Prostate gland (tissue), 2 donors: ENCODE measurements at regions not wholly inside any gene's neighbourhood (a gene's known extent, or its start where the extent isn't known, plus 50 kb on each side); places are given as distances from the start of the nearest gene placed in this dataset.

Source experiments
- CTCF ChIP-seq, 4 experiments: fragments of 200-600 bp in 2 of 4; fragments of 450-650 bp in 2 of 4; sonication (generic) in 2 of 4; IDR thresholded peaks; 1 replicate in 3 of 4; 2 replicates in 1 of 4; pipeline ENCODE4 v1.5.1; 2016 to 2019; ENCODE audit warnings: antibody characterized with exemption in 4 of 4, mild to moderate bottlenecking in 2 of 4, moderate library complexity in 2 of 4
- POLR2A ChIP-seq: fragments of 450-650 bp; IDR thresholded peaks from one replicate; pipeline ENCODE4 v1.6.1; 2016; ENCODE audit warnings: antibody characterized with exemption, mild to moderate bottlenecking
- POLR2AphosphoS5 ChIP-seq: sonication (generic); formaldehyde crosslinking; IDR thresholded peaks from one replicate; pipeline ENCODE4 v1.6.1; 2017; ENCODE audit warnings: antibody characterized with exemption

DNA sequence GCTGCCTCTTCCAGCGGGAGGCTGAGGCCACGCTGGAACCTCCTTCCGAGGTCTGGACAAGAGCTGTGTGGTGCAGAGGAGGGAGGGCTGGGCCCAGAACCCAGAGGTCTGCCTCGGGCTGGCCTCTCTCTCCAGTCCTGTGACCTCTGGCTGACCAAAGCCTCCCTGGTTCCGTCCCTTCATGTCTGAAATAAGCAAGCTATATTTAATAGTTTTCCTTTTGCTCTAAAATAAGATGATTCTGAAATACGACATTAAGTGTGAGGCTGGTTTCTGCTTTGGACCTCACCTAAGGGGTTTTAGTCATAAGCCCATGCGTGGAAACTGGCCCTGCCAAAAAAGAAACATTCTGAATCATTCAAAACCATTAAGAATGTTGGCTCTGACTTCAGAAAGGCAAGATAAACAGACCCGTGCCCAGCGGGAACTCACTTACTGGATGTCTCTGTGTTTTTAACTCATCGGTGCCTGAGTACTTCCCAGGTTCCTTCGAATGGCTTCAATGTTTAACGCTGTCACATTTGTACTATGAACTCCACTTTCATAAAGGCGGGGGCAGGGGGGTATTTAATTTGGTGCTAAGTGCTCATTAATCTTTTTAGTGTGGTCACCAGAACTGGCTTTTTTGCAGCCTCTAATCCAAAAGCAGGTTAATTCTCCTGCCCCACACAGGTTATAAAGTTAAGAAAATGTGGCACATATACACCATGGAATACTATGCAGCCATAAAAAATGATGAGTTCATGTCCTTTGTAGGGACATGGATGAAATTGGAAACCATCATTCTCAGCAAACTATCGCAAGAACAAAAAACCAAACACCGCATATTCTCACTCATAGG, 157.5 kb upstream of the KLF14 start:
- TF ChIP-seq POLR2AphosphoS5 (peak; percentile 68), CTCF (IDR thresholded peaks at IDR 0.05) (no peak), POLR2A (no peak)
